Kidney (tissue), 13 donors: ENCODE measurements at regions not wholly inside any gene's neighbourhood (a gene's known extent, or its start where the extent isn't known, plus 50 kb on each side); places are given as distances from the start of the nearest gene placed in this dataset.

ENCODE experiments used
- DNase-seq, 5 donors: peaks; one replicate each; pipeline ENCODE4 v3.0.0-alpha.2; 2013 to 2020
- FAIRE-seq: peaks from 2 replicates; lab custom pipeline; 2012; peaks lifted over from hg19 to GRCh38; lab: Jason Lieb, UNC
- H3K27ac ChIP-seq, 2 donors: one replicate each; pipeline ENCODE4 v1.7.0; 2013; ENCODE audit warnings: low read depth in 2 of 2, low read length in 2 of 2, inconsistent platforms in 1 of 2
- H3K27me3 ChIP-seq: one replicate; pipeline ENCODE4 v1.7.1; 2013; ENCODE audit warnings: low read length, inconsistent platforms; ENCODE audit not compliant: control insufficient read depth, insufficient read depth
- H3K36me3 ChIP-seq, 3 donors: one replicate each; pipeline versions ENCODE4 v1.7.0 to v1.7.1; 2013; ENCODE audit warnings: low read length in 3 of 3, control low read depth in 1 of 3, inconsistent platforms in 1 of 3; ENCODE audit not compliant: insufficient read depth in 3 of 3, control insufficient read depth in 2 of 3
- H3K4me1 ChIP-seq, 3 donors: one replicate each; pipeline versions ENCODE4 v1.7.0 to v1.7.1; 2013; ENCODE audit warnings: low read length in 3 of 3, inconsistent platforms in 1 of 3, low read depth in 1 of 3; ENCODE audit not compliant: control insufficient read depth in 2 of 3, insufficient read depth in 2 of 3
- H3K4me3 ChIP-seq, 3 donors: one replicate each; pipeline versions ENCODE4 v1.7.0 to v1.8.1; 2013; ENCODE audit warnings: low read length in 3 of 3, control low read depth in 1 of 3, inconsistent platforms in 1 of 3
- H3K9ac ChIP-seq, 3 donors: one replicate each; pipeline versions ENCODE4 v1.7.0 to v1.7.1; 2013; ENCODE audit warnings: low read length in 3 of 3, control low read depth in 1 of 3, inconsistent platforms in 1 of 3
- H3K9me3 ChIP-seq, 3 donors: one replicate each; pipeline versions ENCODE4 v1.7.0 to v1.7.1; 2013; ENCODE audit warnings: low read length in 3 of 3, control low read depth in 1 of 3, inconsistent platforms in 1 of 3; ENCODE audit not compliant: control insufficient read depth in 2 of 3, insufficient read depth in 1 of 3
- CTCF ChIP-seq: IDR thresholded peaks from 3 replicates; pipeline ENCODE4 v1.5.1; 2012; ENCODE audit warnings: mild to moderate bottlenecking, moderate library complexity, borderline replicate concordance; ENCODE audit not compliant: insufficient read depth; ENCODE audit errors: extremely low read depth
- intact Hi-C: fragments of 100-400 bp; cut with DNase I; formaldehyde crosslinking; loops from one replicate; pipeline ENCODE4 v1.11.1; 2022
- donor health status: control.
- donor health status: control.
- donor health status: control.
- donor health status: control.
- donor health status: control.
- donor health status: DM: yes; HTN: yes; CAD: no.
- donor health status: Normal renal cell carcinoma (clear cell type).

- Histone ChIP-seq H3K27ac (no peak overlapping the region), H3K27me3 (no peaks in the 10 kb centered on the region), H3K9me3 (no peaks in the 10 kb centered on the region), H3K36me3 (no peaks in the 10 kb centered on the region), H3K4me1 (peaks cover 0 to 5% (median 2%) of the 10 kb centered on the region in 3 donors), H3K9ac (no peak overlapping the region), H3K4me3 (no peak overlapping the region)
- no peak for TF ChIP-seq CTCF
- FAIRE-seq = no peak
- intact Hi-C loops = no loop called here
- DNase-seq = no peak
Measured at GRCh38 chr15:58307313-58307961, 124.4 kb upstream of the LIPC start.

DNA sequence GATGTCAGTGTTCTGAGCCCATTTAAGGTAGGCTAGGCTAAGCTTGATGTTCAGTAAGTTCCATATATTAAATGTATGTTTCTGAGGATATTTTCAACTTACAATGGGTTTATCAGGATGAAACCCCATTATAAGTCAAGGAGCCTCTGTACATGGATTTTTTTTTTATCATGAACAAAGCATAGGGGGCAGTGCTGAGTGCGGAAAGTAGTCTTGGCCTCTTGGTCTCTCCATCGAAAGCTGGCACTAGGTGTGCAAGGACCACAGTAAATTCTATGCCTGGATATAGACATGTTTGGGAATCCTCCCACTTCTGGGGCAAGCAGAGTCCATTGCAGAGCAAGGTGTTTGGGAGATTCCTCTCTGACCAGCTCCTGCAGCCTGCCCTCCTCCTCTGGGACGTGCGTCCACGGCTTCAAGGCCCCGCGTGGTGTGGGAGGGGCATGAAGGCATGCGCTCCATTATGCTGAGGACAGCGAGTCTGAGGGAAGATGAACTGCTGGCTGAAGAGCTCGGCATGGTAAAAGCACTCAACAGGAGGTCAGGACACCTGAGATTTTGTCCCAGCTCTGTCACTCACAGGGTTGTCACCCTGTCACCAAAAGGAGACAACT is 122.9 kb upstream of the LIPC start:
- no peak overlapping the region for H3K9ac ChIP-seq
- intact Hi-C loops = no loop called here
- no peak overlapping the region for H3K27ac ChIP-seq
- no peaks in the 10 kb centered on the region for H3K27me3 ChIP-seq
- H3K36me3 ChIP-seq = no peaks in the 10 kb centered on the region
- H3K4me3 ChIP-seq = no peak overlapping the region
- TF ChIP-seq CTCF = no peak
- no peak for DNase-seq
- FAIRE-seq = no peak
- no peaks in the 10 kb centered on the region for H3K9me3 ChIP-seq
- peaks cover 0 to 5% (median 2%) of the 10 kb centered on the region in 3 donors for H3K4me1 ChIP-seq

DNA sequence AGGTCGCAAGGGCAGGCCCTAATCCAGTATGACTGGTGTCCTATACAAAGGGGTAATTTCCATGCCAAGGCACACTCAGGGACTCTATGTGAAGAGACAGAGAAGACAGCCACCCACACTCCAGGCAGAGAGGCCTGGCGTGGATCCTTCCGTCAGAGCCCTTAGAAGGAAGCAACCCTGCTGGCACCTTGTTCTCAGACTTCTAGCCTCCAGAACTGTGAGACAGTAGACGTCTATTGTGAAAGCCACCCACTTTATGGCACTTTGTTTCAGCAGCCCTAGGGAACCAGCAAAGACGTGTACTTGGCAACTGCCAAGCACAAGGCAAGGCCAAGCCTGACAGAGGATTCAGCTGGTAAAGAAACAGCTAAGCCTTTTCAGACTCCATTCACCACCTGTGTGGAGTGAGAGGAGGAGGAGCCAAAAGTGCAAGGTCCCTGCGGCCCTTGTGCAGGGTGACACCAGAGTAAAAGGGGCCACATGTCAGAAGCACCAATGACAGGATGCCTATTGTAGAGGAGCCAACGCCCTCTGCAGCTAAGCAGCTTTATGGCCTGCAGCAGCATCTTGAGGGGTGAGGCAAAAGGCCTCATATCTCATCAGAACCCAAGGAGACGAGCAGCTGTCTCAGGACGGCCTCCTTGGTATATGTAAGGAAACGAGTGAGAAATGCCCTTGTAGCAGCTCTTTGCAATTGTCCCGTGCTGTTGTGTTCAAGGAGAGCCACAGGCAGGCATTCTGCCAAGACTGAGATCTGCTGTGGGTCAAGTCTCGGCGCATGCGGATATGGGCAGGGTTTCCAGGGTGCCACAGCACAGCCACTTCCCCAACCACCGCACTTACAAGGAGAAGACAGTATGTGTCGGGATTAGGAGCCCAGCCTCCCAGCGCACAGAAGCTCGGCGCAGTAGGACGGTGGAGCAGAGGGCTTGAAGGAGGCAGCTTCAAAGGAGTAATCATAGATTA is 121.5 kb upstream of the LIPC start:
- Histone ChIP-seq H3K4me3 (no peak overlapping the region), H3K9ac (no peak overlapping the region), H3K27me3 (no peaks in the 10 kb centered on the region), H3K9me3 (no peaks in the 10 kb centered on the region), H3K36me3 (no peaks in the 10 kb centered on the region), H3K27ac (peak overlapping the region; percentile 34 to 40), H3K4me1 (peaks cover 0 to 5% (median 2%) of the 10 kb centered on the region in 3 donors)
- FAIRE-seq = no peak
- TF ChIP-seq CTCF = no peak
- intact Hi-C loops = no loop called here
- peak in 1 of 5 donors; percentile 73 for DNase-seq
